ENCODE measurements at regions not wholly inside any gene's neighbourhood (a gene's known extent, or its start where the extent isn't known, plus 50 kb on each side); places are given as distances from the start of the nearest gene placed in this dataset.
"Not testable (repeated sequence)": the region's sequence is repeated elsewhere in the genome, so short reads cannot be mapped to it uniquely, and the experiment has no call there.

DNA sequence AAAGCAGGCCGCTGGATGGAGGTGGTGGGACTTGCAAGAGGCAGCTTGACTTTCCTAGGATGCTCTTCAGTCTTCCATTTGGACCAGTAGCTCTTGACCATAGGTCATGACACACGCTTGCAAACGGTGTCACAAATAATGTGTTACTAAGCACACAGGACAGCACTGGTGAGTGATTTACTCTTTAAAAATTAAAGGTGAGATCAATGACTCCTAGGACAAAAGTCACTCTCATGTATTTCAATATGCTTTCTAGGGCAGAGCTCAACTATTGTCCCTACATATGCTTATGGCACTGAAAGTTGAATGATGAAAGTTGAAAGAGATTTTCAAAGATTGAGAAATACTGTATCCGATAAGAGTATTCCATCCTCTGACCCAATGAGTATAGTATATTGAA lies 496.7 kb downstream of the EBF1 start:
- no peak for DNase-seq

GRCh38 chr5:158601118-158601517 lies 498.6 kb downstream of the EBF1 start:
- DNase-seq = no peak

DNA sequence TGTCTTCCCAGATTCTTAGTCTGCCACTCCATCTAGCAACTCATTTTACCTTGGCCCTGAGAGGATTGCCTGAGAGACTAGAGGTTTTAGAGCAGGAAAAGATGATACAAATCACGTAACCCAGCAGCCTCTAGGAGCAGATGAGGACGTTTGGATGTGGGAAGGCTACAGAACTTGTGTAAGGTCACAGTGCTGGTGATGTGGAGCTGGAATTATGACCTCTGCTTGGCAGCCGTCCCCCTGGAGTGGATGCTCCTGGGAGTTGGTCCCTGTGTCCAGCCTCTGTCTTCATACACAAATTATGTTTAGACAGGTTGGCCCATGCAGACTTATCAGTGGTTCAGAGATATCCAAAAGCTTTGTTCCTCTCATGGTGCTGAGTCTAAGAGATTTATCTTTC lies 499.0 kb downstream of the EBF1 start:
- no peak for DNase-seq

DNA sequence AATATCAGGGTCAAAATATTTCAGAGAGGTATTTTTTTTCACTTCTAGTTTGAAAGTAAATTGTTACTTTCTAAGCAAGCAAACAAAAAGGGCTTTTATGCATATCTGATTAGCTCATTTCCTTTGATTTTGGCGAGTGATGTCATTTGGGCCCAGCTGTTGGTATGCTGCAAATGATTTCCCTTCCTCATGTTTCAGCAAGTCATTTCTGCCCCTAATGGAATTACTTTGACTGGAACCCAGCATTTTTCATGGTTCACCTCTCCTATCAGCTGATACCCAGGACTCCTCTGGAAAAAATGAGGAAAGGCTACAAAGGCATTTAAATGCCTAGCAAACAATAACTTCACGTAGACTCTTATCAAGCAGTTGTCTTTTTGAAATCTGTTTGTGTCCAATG lies 500.6 kb downstream of the EBF1 start:
- no peak for DNase-seq

GRCh38 chr5:158594595-158595242 lies 505.0 kb downstream of the EBF1 start:
- no peak for DNase-seq

- no peak for DNase-seq
Observed at GRCh38 chr5:158593925-158594324, 505.8 kb downstream of the EBF1 start.

DNA sequence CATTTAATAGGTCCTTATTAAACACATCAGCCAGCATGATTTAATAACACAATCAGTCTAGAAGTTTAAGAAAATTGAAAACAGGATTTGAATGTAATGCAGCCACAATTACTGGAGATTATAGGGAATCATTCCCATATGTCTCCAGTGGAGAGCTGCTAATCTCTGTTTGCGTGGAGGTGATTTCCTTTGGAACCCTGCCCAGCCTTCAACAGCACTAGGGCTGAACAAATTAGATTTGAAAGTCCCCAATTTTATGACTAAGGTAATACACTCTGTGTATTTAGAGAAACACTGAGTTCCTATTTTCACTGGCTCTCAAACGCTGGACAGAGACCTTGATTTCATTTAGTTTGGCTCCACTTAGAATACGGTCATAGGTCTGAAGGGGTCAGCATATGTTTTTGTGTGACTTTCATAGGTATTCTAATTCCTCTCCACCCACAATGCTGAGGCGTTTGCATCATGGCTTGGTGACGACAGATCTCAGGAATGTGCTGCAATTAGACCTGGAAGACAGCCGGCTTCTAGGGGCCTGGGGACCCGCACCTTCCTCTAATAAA lies 508.3 kb downstream of the EBF1 start:
- peak; percentile 32 for DNase-seq

DNA sequence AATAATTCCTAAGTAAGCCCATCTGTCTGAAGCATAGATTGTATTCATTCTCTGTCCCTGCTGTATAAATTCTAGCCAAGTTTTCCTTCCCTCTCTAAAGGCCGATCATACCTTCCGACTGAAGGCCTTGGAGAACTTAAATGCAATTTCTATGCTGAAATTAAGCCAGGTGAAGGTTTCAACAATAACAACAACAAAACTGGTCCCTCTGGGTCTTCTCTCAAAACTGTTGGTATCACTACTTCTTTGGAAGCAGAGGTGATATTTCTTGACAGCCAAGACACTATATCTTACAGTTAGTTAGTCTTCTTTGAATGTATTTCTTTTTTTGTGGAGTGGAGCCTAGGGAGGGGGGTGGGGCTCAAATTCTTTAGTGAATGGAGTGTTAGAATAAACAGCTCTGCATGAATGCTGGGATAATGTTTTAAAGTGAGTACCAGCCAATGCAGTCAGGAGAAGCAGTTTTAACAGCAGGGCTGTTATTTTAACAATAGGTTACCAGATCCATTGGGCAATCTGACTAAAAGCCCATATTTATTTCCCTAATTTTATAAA lies 508.9 kb downstream of the EBF1 start:
- no peak for DNase-seq

- no peak for DNase-seq
Observed at GRCh38 chr5:158589939-158590338, 509.8 kb downstream of the EBF1 start.

DNA sequence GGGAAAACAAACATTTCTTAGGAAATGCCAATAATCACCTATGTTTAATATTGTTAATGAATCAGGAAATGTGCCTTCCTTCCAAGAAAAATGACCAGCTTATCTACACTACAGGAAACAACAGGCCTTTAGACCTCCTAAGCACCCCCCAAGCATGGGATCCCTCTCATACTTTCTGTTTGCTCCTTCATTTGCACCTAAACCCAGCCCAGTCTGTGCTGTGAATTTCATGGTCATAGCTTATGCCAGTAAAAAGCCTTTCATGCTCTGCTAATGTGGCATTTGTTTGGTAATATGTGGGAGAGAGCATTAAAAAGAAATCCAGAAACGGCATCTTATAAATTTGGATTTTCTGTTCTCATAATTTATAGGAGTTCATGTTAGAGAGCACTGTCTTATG lies 511.1 kb downstream of the EBF1 start:
- DNase-seq = no peak

DNA sequence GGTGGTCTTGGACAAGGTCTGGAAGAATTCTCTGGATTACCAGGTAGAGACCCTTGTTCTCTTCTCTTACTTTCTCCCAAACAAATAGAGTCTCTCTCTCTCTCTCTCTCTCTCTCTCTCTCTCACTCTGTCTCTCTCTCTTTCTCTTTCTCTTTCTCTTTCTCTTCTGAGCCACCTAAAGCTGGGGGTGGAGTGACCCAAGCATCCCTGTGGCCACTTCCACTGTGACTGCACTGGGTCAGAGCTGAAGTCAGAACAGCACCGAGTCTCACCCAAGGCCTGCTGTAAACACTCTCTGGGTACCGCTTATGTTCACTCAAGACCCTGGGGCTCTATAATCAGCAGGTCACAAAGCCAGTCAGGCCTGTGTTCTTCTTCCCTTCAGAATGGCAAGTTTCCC lies 513.7 kb downstream of the EBF1 start:
- no peak for DNase-seq

- not testable (repeated sequence) for DNase-seq
Observed at GRCh38 chr5:158582669-158583068, 517.0 kb downstream of the EBF1 start.

- no peak for DNase-seq
Observed at GRCh38 chr5:158573829-158574228, 525.9 kb downstream of the EBF1 start.

GRCh38 chr5:158570502-158570901 lies 529.2 kb downstream of the EBF1 start:
- no peak for DNase-seq

DNA sequence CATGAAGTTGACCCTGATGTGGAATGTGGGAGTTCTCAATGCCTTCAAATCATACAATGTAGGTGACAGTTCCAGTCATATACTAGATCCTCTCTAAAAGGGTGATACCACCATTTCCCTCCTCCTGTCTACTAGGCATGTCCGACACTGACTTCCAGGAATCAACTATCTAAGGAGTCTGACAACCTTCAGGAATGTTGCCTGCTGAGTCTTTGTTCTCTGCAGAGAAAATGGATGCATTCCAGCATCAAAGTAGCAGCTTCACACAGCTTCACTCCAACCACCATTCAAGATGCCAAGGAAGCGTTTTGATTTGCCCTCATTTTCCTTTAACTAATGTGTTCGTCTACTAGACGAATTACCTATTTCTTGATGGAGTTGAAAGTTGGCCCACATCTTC lies 530.2 kb downstream of the EBF1 start:
- DNase-seq = no peak

DNA sequence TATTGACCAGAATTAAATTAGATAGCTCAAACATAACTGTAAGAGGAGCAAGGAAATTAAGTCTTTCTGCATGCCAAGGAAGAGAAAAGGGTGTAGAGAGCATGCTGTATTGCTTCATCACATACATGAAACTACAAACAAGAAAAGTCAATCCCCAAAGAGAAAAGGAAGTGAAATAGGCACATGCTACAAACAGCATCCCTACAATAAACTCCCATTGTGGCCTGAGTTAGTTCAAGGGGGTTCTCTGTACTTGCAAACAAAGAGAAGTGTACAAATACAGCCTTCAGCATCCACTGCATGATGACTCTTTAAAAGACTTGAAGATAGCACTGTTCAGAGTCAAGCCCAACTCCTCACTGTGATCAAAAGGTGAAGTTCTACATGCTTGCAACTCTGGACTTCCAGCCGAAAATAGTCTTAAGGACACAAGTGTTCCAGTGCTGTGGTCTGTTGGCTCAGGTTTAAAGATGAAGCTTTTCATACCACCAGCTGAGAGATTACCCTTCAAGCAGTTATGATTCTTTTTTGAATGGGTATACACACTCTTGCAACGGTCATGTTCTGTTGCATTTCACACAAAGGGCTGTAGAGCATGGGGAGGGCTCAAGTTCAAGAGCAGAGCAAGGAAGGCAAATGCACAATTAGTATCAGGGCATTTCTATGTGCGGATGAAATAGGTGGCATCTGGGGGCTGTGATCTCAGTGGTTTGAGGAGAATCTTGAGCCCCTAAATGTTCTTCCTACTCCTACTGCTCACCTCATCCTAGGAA lies 534.5 kb downstream of the EBF1 start:
- no peak for DNase-seq

DNA sequence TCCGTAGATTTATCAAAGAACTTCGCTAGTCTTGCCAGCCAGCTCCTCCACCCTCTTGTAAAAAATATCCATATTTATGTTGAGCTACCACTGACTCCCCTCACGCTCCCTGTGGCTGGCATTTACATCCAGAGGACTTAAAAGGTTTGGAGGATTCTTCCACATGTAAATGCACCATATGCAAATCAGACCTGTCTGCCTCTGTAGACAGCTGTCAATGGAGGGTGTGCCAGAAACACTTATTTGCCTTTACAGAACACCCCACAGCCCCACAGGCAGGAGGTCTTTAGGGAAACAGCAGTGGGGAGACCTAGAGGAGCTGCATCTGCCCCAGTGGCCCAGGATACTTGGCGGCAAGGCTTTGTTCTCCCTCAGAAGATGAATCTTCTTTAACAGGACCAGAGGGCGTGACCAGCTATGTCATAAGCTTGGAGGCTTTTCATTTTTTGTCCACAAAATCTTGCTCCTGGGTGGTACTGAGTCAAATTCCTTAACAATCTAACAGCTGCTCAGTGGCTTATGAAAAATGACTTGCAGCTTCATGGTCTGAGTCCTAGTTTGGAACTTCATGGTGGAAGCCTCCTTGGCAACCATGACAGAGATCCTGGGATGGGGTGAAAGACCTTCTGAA lies 535.8 kb downstream of the EBF1 start:
- no peak for DNase-seq

- DNase-seq = no peak
Observed at GRCh38 chr5:158561562-158562190, 538.0 kb downstream of the EBF1 start.

DNA sequence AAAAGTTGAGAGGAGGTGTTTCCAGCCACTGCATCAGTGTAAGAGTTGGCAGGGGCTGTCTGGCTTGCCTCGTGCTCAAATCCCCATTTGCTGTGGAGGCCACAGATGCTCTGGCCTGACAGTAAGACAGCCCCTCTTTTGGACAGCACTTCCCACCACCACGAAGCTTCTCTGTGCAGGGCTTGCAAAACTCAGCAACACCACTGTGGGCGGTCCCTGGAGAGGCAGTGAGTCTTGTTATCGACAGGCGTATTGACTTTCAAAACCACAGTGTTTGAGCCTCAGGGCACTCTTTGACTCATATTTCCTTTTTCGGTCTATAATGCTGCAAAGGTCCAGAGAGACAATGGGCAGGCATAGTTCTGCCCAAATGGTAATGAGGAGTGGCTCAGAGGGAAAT lies 539.5 kb downstream of the EBF1 start:
- DNase-seq = peak; percentile 36

DNA sequence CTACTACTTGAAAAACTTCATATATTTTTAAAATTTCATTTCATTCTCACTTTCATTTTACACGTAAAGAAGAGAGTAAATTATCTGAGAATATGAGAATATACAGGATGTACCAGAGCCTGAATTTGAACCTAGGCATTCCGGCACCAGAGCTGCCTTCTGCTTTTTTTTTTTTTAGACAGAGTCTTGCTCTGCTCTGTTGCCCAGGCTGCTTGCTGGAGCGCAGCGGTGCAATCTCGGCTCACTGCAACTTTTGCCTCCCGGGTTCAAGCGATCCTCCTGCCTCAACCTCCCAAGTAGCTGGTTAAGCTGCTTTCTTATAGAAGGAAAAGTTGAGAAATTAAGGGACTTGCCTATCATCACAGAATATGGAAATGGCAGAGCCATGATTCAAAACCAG lies 540.1 kb downstream of the EBF1 start:
- DNase-seq = no peak

DNA sequence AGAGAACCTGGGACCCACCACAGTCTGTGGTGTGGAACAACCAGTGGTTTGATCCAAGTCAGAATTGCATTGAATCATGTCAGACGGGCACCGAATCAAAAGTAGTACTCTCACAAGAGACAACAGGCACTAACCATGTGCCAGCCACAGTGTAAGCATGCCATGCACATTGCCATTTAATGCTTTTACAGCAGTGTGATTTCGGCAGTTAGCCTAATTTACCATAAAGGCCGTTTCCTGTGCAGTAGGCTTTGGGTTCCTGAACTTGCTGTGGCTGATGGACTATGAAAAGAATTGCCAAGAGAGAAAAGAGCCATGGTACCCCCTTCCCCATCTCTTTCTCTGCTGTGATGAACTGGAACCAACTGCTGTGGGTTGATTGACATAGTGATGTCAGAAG lies 540.6 kb downstream of the EBF1 start:
- DNase-seq = no peak

GRCh38 chr5:158553962-158554336 lies 545.8 kb downstream of the EBF1 start:
- DNase-seq = no peak
